ENCODE measurements at regions not wholly inside any gene's neighbourhood (a gene's known extent, or its start where the extent isn't known, plus 50 kb on each side); places are given as distances from the start of the nearest gene placed in this dataset.

DNA sequence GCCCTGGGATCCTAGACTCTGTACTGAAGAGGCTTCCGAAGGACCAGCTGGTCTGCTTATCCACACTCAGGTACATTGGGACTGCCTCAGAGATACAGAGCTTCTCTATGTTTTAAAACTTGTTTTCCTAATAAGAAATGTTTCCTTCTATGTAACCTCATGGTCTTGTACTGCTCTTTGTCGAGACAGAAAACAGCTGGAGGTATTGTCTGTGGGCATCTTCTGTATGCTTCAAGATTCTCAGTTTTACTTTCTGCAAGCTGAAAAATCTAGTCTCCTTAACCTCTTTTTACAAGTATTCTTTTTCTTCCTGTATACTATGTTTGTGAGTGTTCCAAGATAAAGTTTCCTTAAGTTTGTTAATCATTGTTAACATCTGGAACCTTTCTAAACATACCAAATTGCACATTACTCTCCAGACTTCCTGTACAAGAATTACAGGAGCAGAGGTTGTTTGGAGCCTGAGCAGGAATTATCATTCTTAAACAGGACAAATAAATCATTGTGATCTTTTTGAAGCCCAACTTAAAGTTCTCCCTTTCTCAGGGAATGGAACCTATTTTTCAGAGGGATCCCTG, 358.3 kb upstream of the CFAP20DC start:
- Histone ChIP-seq H4K20me1 (ENCODE audit: insufficient read depth, low read length) (no peaks in the 10 kb centered on the region), H3K27ac (ENCODE audit: low read depth, low read length) (no peak overlapping the region), H3K9me3 (ENCODE audit: insufficient read depth, low read depth, low read length) (no peaks in the 10 kb centered on the region), H3K79me2 (ENCODE audit: insufficient read depth, low read length) (no peaks in the 10 kb centered on the region), H2AFZ (ENCODE audit: low read depth, low read length) (no peak overlapping the region), H3K36me3 (ENCODE audit: insufficient read depth, low read length) (no peaks in the 10 kb centered on the region), H3K4me1 (ENCODE audit: insufficient read depth, low read length) (no peaks in the 10 kb centered on the region), H3K4me3 (ENCODE audit: insufficient read depth, low read depth, low read length) (no peak overlapping the region), H3K27me3 (ENCODE audit: insufficient read depth, low read length) (peaks cover 13% of the 10 kb centered on the region), H3K4me2 (ENCODE audit: low read length) (no peak overlapping the region), H3K9ac (ENCODE audit: low read length) (no peak overlapping the region)
- no peak overlapping the region for H3K27ac Mint-ChIP-seq (ENCODE audit: unreplicated experiment)
- H3K9me3 Mint-ChIP-seq (ENCODE audit: unreplicated experiment), result peaks cover 3% of the 10 kb centered on the region
- no peak for FAIRE-seq
- H3K27me3 Mint-ChIP-seq (ENCODE audit: low read depth, unreplicated experiment), result peaks cover 35% of the 10 kb centered on the region
- no peaks in the 10 kb centered on the region for H3K4me1 Mint-ChIP-seq (ENCODE audit: low read depth, unreplicated experiment)
- TF ChIP-seq, protein P1, sequence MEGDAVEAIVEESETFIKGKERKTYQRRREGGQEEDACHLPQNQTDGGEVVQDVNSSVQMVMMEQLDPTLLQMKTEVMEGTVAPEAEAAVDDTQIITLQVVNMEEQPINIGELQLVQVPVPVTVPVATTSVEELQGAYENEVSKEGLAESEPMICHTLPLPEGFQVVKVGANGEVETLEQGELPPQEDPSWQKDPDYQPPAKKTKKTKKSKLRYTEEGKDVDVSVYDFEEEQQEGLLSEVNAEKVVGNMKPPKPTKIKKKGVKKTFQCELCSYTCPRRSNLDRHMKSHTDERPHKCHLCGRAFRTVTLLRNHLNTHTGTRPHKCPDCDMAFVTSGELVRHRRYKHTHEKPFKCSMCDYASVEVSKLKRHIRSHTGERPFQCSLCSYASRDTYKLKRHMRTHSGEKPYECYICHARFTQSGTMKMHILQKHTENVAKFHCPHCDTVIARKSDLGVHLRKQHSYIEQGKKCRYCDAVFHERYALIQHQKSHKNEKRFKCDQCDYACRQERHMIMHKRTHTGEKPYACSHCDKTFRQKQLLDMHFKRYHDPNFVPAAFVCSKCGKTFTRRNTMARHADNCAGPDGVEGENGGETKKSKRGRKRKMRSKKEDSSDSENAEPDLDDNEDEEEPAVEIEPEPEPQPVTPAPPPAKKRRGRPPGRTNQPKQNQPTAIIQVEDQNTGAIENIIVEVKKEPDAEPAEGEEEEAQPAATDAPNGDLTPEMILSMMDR (IDR thresholded peaks at IDR 0.05; ENCODE audit: insufficient read depth, low read depth, low read length), result no peak
- TF ChIP-seq EZH2 (IDR thresholded peaks at IDR 0.05; ENCODE audit: insufficient read depth, low read length), result no peak
- H3K36me3 Mint-ChIP-seq (ENCODE audit: low read depth, unreplicated experiment), result no peaks in the 10 kb centered on the region
- H3K4me3 Mint-ChIP-seq (ENCODE audit: unreplicated experiment), result no peak overlapping the region
- DNase-seq (ENCODE audit: low read depth), result no peak

DNA sequence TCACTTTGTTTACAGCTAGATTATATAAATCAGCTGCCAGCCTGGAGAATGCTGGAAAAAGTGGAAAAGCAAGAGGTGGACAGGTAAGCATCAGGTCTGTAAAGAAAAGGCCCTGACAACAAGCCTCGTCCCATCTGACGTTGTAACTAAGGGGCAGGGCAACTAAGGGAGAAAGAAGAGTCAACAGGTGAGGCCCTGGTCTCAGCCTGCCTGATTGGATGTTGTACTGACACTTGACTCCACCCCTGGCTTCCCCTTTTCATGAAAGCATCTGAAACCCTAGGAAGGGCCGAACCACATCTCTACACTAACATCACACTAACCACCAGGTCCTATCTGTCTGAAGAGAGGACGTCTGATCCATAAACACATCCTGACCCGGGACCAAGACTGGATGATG, 357.6 kb upstream of the CFAP20DC start:
- DNase-seq (ENCODE audit: low read depth) (no peak), FAIRE-seq (no peak)
- Histone ChIP-seq H3K4me3 (ENCODE audit: insufficient read depth, low read depth, low read length) (no peak overlapping the region), H3K4me2 (ENCODE audit: low read length) (no peak overlapping the region), H3K27ac (ENCODE audit: low read depth, low read length) (no peak overlapping the region), H3K9ac (ENCODE audit: low read length) (no peak overlapping the region), H3K79me2 (ENCODE audit: insufficient read depth, low read length) (no peaks in the 10 kb centered on the region), H3K36me3 (ENCODE audit: insufficient read depth, low read length) (no peaks in the 10 kb centered on the region), H3K27me3 (ENCODE audit: insufficient read depth, low read length) (peaks cover 13% of the 10 kb centered on the region), H2AFZ (ENCODE audit: low read depth, low read length) (no peak overlapping the region), H4K20me1 (ENCODE audit: insufficient read depth, low read length) (no peaks in the 10 kb centered on the region), H3K9me3 (ENCODE audit: insufficient read depth, low read depth, low read length) (no peaks in the 10 kb centered on the region), H3K4me1 (ENCODE audit: insufficient read depth, low read length) (no peaks in the 10 kb centered on the region)
- Mint-ChIP-seq H3K9me3 (ENCODE audit: unreplicated experiment) (peaks cover 3% of the 10 kb centered on the region), H3K36me3 (ENCODE audit: low read depth, unreplicated experiment) (no peaks in the 10 kb centered on the region), H3K27me3 (ENCODE audit: low read depth, unreplicated experiment) (peaks cover 36% of the 10 kb centered on the region), H3K4me1 (ENCODE audit: low read depth, unreplicated experiment) (no peaks in the 10 kb centered on the region), H3K27ac (ENCODE audit: unreplicated experiment) (no peak overlapping the region), H3K4me3 (ENCODE audit: unreplicated experiment) (no peak overlapping the region)
- TF ChIP-seq, protein P1 (IDR thresholded peaks at IDR 0.05; ENCODE audit: insufficient read depth, low read depth, low read length), result no peak
- TF ChIP-seq EZH2 (IDR thresholded peaks at IDR 0.05; ENCODE audit: insufficient read depth, low read length), result no peak

DNA sequence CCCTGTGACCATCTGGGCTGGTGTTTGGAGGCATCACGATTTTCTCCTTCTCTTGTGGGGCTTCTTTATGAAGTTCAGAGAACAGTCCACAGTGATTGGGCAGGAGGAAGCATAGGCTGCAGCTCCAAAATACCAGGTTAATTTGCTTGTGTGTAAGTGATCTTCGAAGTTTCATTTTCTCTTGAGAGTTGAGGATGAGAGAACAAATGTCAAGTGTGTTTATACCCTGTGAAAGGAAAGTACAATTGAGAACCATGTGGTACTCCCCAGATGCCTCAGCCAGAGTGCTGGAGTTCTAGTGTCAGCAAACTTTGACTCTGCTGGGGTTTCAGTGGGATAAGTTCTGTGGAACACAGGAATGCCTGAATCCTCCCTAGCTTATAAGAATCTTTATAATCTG, 357.1 kb upstream of the CFAP20DC start:
- no peak overlapping the region for H3K9ac ChIP-seq (ENCODE audit: low read length)
- H3K27ac ChIP-seq (ENCODE audit: low read depth, low read length), result no peak overlapping the region
- Mint-ChIP-seq H3K36me3 (ENCODE audit: low read depth, unreplicated experiment) (no peaks in the 10 kb centered on the region), H3K9me3 (ENCODE audit: unreplicated experiment) (peaks cover 3% of the 10 kb centered on the region), H3K27ac (ENCODE audit: unreplicated experiment) (no peak overlapping the region), H3K27me3 (ENCODE audit: low read depth, unreplicated experiment) (peaks cover 41% of the 10 kb centered on the region), H3K4me3 (ENCODE audit: unreplicated experiment) (no peak overlapping the region), H3K4me1 (ENCODE audit: low read depth, unreplicated experiment) (no peaks in the 10 kb centered on the region)
- no peaks in the 10 kb centered on the region for H3K36me3 ChIP-seq (ENCODE audit: insufficient read depth, low read length)
- H3K79me2 ChIP-seq (ENCODE audit: insufficient read depth, low read length), result no peaks in the 10 kb centered on the region
- H3K9me3 ChIP-seq (ENCODE audit: insufficient read depth, low read depth, low read length), result no peaks in the 10 kb centered on the region
- H2AFZ ChIP-seq (ENCODE audit: low read depth, low read length), result no peak overlapping the region
- no peaks in the 10 kb centered on the region for H4K20me1 ChIP-seq (ENCODE audit: insufficient read depth, low read length)
- no peaks in the 10 kb centered on the region for H3K4me1 ChIP-seq (ENCODE audit: insufficient read depth, low read length)
- TF ChIP-seq, protein P1 (IDR thresholded peaks at IDR 0.05; ENCODE audit: insufficient read depth, low read depth, low read length), result no peak
- TF ChIP-seq EZH2 (IDR thresholded peaks at IDR 0.05; ENCODE audit: insufficient read depth, low read length), result no peak
- H3K27me3 ChIP-seq (ENCODE audit: insufficient read depth, low read length), result peaks cover 13% of the 10 kb centered on the region
- no peak for DNase-seq (ENCODE audit: low read depth)
- H3K4me3 ChIP-seq (ENCODE audit: insufficient read depth, low read depth, low read length), result no peak overlapping the region
- H3K4me2 ChIP-seq (ENCODE audit: low read length), result no peak overlapping the region
- FAIRE-seq, result no peak
